GM20000 (cell line): ENCODE measurements at regions not wholly inside any gene's neighbourhood (a gene's known extent, or its start where the extent isn't known, plus 50 kb on each side); places are given as distances from the start of the nearest gene placed in this dataset.

Source experiments
- DNase-seq: peaks from one replicate; pipeline ENCODE4 v3.0.0; 2012; ENCODE audit warnings: low spot score
- CTCF ChIP-seq: IDR thresholded peaks from 2 replicates; pipeline ENCODE4 v1.5.1; 2012; ENCODE audit warnings: mild to moderate bottlenecking, control low read depth; ENCODE audit errors: extremely low read depth, missing control alignments

- TF ChIP-seq CTCF, result no peak
- DNase-seq, result no peak
Observed at GRCh38 chr15:95590533-95591044, 739.9 kb upstream of the NR2F2 start.

- DNase-seq, result no peak
- no peak for TF ChIP-seq CTCF
Observed at GRCh38 chr15:95591270-95591669, 739.2 kb upstream of the NR2F2 start.

DNA sequence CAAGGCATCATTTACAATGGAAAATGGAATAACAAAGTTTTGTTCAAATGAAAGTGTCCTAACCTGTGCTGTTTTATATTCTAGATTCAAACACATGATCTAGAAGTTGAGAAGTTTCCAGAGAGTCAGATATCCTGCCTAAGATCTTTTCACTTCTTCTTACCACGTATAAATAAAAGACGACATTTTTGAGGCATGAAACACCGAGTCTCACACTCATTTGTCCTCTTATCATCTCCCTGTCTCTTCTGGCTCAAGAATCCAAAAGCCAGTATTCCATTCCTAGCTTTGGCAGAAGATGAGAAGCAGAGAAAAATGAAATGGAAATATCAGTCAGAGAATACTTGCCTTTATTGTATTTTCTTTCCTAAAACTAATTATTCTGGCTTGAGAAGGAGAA lies 738.6 kb upstream of the NR2F2 start:
- TF ChIP-seq CTCF, result no peak
- DNase-seq, result no peak

DNA sequence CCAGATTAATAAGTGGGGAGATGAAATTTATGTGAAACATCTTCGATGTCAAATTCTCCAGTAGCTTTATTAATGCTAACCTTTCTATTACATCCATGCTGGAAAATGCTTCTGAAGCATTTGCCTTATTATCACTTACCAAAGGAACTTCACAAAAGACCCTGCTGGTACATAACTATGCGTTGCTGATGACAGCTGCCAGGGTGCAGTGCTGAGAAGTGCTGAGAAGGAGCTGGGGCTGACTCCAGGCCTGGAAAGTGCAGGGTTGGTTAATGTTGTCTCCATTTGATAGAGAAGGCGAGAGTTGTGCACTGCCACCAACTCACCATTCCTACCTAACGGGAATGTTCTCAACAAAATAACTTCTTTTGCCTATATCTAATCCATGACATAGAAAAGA lies 736.0 kb upstream of the NR2F2 start:
- no peak for TF ChIP-seq CTCF
- DNase-seq, result no peak

DNA sequence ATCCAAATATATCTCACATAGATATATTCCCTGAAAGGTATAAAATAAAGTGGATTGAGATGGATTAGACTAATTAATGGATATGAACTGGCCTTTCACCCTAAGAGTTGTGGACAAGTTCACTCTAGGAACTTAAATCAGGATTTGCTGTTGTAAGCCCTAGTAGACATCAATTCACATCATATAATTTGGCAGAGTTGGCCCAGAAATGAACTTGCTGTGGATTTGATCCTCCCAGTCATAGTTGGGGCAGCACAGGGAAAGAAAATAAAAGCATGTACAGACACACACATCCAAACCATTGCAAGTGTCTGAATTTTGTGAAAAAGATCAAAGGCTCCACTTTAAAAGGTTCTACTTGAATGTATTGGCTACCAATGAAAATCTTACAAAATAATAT lies 734.7 kb upstream of the NR2F2 start:
- DNase-seq, result no peak
- TF ChIP-seq CTCF, result no peak

GRCh38 chr15:95596496-95596895 lies 734.0 kb upstream of the NR2F2 start:
- no peak for TF ChIP-seq CTCF
- no peak for DNase-seq

- no peak for TF ChIP-seq CTCF
- no peak for DNase-seq
Observed at GRCh38 chr15:95598251-95598855, 732.1 kb upstream of the NR2F2 start.
